Kidney (tissue), 13 donors: ENCODE measurements at regions not wholly inside any gene's neighbourhood (a gene's known extent, or its start where the extent isn't known, plus 50 kb on each side); places are given as distances from the start of the nearest gene placed in this dataset.

Source experiments
- DNase-seq, 5 donors: peaks; one replicate each; pipeline ENCODE4 v3.0.0-alpha.2; 2013 to 2020
- FAIRE-seq: peaks from 2 replicates; lab custom pipeline; 2012; peaks lifted over from hg19 to GRCh38; lab: Jason Lieb, UNC
- H3K27ac ChIP-seq, 2 donors: one replicate each; pipeline ENCODE4 v1.7.0; 2013; ENCODE audit warnings: low read depth in 2 of 2, low read length in 2 of 2, inconsistent platforms in 1 of 2
- H3K27me3 ChIP-seq: one replicate; pipeline ENCODE4 v1.7.1; 2013; ENCODE audit warnings: low read length, inconsistent platforms; ENCODE audit not compliant: control insufficient read depth, insufficient read depth
- H3K36me3 ChIP-seq, 3 donors: one replicate each; pipeline versions ENCODE4 v1.7.0 to v1.7.1; 2013; ENCODE audit warnings: low read length in 3 of 3, control low read depth in 1 of 3, inconsistent platforms in 1 of 3; ENCODE audit not compliant: insufficient read depth in 3 of 3, control insufficient read depth in 2 of 3
- H3K4me1 ChIP-seq, 3 donors: one replicate each; pipeline versions ENCODE4 v1.7.0 to v1.7.1; 2013; ENCODE audit warnings: low read length in 3 of 3, inconsistent platforms in 1 of 3, low read depth in 1 of 3; ENCODE audit not compliant: control insufficient read depth in 2 of 3, insufficient read depth in 2 of 3
- H3K4me3 ChIP-seq, 3 donors: one replicate each; pipeline versions ENCODE4 v1.7.0 to v1.8.1; 2013; ENCODE audit warnings: low read length in 3 of 3, control low read depth in 1 of 3, inconsistent platforms in 1 of 3
- H3K9ac ChIP-seq, 3 donors: one replicate each; pipeline versions ENCODE4 v1.7.0 to v1.7.1; 2013; ENCODE audit warnings: low read length in 3 of 3, control low read depth in 1 of 3, inconsistent platforms in 1 of 3
- H3K9me3 ChIP-seq, 3 donors: one replicate each; pipeline versions ENCODE4 v1.7.0 to v1.7.1; 2013; ENCODE audit warnings: low read length in 3 of 3, control low read depth in 1 of 3, inconsistent platforms in 1 of 3; ENCODE audit not compliant: control insufficient read depth in 2 of 3, insufficient read depth in 1 of 3
- CTCF ChIP-seq: IDR thresholded peaks from 3 replicates; pipeline ENCODE4 v1.5.1; 2012; ENCODE audit warnings: mild to moderate bottlenecking, moderate library complexity, borderline replicate concordance; ENCODE audit not compliant: insufficient read depth; ENCODE audit errors: extremely low read depth
- intact Hi-C: fragments of 100-400 bp; cut with DNase I; formaldehyde crosslinking; loops from one replicate; pipeline ENCODE4 v1.11.1; 2022
- donor health status: control.
- donor health status: control.
- donor health status: control.
- donor health status: control.
- donor health status: control.
- donor health status: DM: yes; HTN: yes; CAD: no.
- donor health status: Normal renal cell carcinoma (clear cell type).

GRCh38 chr12:33529810-33530209, 90.2 kb upstream of the SYT10 start:
- DNase-seq (no peak), FAIRE-seq (no peak)
- no peaks in the 10 kb centered on the region for H3K4me1 ChIP-seq
- H3K9ac ChIP-seq, result no peak overlapping the region
- no peaks in the 10 kb centered on the region for H3K36me3 ChIP-seq
- H3K4me3 ChIP-seq, result no peak overlapping the region
- TF ChIP-seq CTCF, result no peak
- no peaks in the 10 kb centered on the region for H3K9me3 ChIP-seq
- intact Hi-C loops, result no loop called here
- H3K27me3 ChIP-seq, result no peaks in the 10 kb centered on the region
- no peak overlapping the region for H3K27ac ChIP-seq

- H3K36me3 ChIP-seq, result no peaks in the 10 kb centered on the region
- no peak overlapping the region for H3K9ac ChIP-seq
- no peaks in the 10 kb centered on the region for H3K4me1 ChIP-seq
- FAIRE-seq (no peak), DNase-seq (no peak)
- no peak overlapping the region for H3K4me3 ChIP-seq
- no peak for TF ChIP-seq CTCF
- H3K9me3 ChIP-seq, result no peaks in the 10 kb centered on the region
- H3K27ac ChIP-seq, result no peak overlapping the region
- intact Hi-C loops, result no loop called here
- H3K27me3 ChIP-seq, result no peaks in the 10 kb centered on the region
Measured at GRCh38 chr12:33531261-33531660, 91.6 kb upstream of the SYT10 start.

- Histone ChIP-seq H3K27me3 (no peaks in the 10 kb centered on the region), H3K9me3 (no peaks in the 10 kb centered on the region), H3K27ac (no peak overlapping the region), H3K36me3 (no peaks in the 10 kb centered on the region), H3K4me1 (no peaks in the 10 kb centered on the region), H3K4me3 (no peak overlapping the region), H3K9ac (no peak overlapping the region)
- DNase-seq, result no peak
- intact Hi-C loops, result no loop called here
- no peak for FAIRE-seq
- no peak for TF ChIP-seq CTCF
Measured at GRCh38 chr12:33533527-33533926, 93.9 kb upstream of the SYT10 start.

GRCh38 chr12:33536431-33536830, 96.8 kb upstream of the SYT10 start:
- Histone ChIP-seq H3K36me3 (no peaks in the 10 kb centered on the region), H3K27me3 (no peaks in the 10 kb centered on the region), H3K27ac (no peak overlapping the region), H3K9ac (no peak overlapping the region), H3K9me3 (no peaks in the 10 kb centered on the region), H3K4me3 (no peak overlapping the region), H3K4me1 (no peaks in the 10 kb centered on the region)
- FAIRE-seq (no peak), DNase-seq (no peak)
- TF ChIP-seq CTCF, result no peak
- intact Hi-C loops, result no loop called here
